HG03196 (cell line): ENCODE measurements at regions not wholly inside any gene's neighbourhood (a gene's known extent, or its start where the extent isn't known, plus 50 kb on each side); places are given as distances from the start of the nearest gene placed in this dataset.
"Not testable (repeated sequence)": the region's sequence is repeated elsewhere in the genome, so short reads cannot be mapped to it uniquely, and the experiment has no call there.

Source experiments
- ATAC-seq: cut with Tn5 transposase; IDR thresholded peaks from one replicate; pipeline ENCODE4 v1.9.1; 2021; ENCODE audit not compliant: unreplicated experiment

GRCh38 chr5:84961193-84961592 is 576.5 kb upstream of the EDIL3 start:
- ATAC-seq, result no peak

GRCh38 chr5:84961903-84962302 is 577.2 kb upstream of the EDIL3 start:
- no peak for ATAC-seq

DNA sequence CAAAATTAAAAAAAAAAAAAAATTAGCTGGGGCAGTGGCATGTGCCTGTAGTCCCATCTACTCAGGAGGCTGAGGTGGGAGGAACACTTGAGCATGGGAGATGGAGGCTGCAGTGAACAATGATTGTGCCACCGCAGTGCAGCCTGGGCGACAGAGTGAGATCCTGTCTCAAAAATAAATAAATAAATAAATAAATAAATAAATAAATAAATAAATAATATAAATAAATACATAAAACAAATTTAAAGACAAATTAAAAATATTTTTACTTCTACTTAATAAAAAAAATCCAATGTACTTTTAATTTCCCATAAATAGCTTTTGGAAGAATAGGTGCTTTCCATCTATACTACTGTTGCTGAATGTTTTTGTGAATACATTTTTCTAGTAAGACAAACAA is 598.4 kb upstream of the EDIL3 start:
- no peak for ATAC-seq

- ATAC-seq, result no peak
Measured at GRCh38 chr5:84985148-84985547, 600.5 kb upstream of the EDIL3 start.

GRCh38 chr5:84986688-84987087 is 602.0 kb upstream of the EDIL3 start:
- no peak for ATAC-seq

DNA sequence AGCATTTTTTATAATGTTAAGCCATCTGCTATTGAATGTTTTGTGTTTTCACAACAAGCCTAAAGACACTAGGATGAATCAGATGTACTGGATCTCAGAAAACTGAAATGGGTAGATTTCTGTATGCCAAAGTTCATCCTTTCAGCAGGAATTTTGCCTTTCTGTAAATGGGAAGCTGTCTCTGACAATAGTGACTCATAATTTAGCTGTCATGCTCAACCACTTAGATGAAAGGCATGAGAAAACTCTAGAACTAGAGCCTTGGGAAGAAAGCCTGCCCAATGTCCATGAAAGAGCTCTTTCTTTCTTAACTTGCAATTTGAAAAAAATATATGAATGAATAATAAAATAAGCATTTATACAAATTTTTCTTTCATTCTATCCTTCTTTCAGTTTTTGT is 616.0 kb upstream of the EDIL3 start:
- ATAC-seq, result no peak

GRCh38 chr5:85002026-85002425 is 617.3 kb upstream of the EDIL3 start:
- ATAC-seq, result not testable (repeated sequence)

DNA sequence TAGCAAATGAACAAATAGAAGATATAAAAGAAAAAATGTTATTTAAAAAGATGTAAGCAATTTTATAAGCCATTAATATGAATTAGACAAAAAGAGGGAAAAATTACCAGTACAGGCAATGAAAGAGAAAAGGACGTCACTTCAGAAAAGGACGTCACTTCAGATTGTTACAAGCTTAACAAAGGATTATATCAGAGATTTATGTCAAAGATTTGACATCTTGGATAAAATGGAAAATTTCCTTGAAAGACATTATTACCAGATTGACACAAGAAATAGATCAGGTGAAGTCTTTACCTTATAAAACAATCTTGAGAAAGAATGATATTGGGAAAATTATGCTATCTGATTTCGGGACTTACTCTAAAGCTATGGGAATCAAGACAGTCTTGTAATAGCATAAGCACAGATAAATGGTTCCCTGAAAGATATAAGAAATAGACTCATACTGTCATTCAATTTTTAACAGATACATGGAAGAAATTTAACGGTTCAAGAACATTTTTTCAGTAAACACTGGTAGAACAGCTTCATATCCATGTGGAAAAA is 625.4 kb upstream of the EDIL3 start:
- no peak for ATAC-seq

GRCh38 chr5:85017261-85017660 is 632.6 kb upstream of the EDIL3 start:
- no peak for ATAC-seq

GRCh38 chr5:85030316-85031084 is 645.8 kb upstream of the EDIL3 start:
- ATAC-seq, result no peak

GRCh38 chr5:85049020-85049419 is 664.3 kb upstream of the EDIL3 start:
- ATAC-seq, result no peak

- no peak for ATAC-seq
Measured at GRCh38 chr5:85052826-85053225, 668.1 kb upstream of the EDIL3 start.

GRCh38 chr5:85069659-85070640 is 685.3 kb upstream of the EDIL3 start:
- ATAC-seq, result no peak

DNA sequence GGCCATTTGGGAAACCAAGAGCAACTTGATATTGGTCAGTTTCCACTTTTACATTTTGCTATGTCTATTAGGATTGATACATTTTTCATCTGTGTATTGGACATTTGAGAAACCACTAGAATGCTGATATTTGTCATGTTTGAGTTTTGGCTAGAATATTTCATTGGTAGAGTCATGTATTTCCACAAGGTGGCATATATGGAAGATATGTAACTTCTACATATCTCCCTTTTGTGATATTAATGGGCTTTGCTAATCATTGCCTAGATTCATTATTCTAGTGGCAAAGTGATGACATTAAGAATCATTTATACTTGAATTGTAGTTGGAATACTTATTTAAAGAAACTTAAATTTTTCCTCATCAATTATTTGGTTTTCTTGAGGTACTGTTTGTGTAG is 692.9 kb upstream of the EDIL3 start:
- ATAC-seq, result no peak

- ATAC-seq, result no peak
Measured at GRCh38 chr5:85096421-85096820, 711.7 kb upstream of the EDIL3 start.

- ATAC-seq, result no peak
Measured at GRCh38 chr5:85108471-85108870, 723.8 kb upstream of the EDIL3 start.

- no peak for ATAC-seq
Measured at GRCh38 chr5:85109616-85110015, 724.9 kb upstream of the EDIL3 start.

DNA sequence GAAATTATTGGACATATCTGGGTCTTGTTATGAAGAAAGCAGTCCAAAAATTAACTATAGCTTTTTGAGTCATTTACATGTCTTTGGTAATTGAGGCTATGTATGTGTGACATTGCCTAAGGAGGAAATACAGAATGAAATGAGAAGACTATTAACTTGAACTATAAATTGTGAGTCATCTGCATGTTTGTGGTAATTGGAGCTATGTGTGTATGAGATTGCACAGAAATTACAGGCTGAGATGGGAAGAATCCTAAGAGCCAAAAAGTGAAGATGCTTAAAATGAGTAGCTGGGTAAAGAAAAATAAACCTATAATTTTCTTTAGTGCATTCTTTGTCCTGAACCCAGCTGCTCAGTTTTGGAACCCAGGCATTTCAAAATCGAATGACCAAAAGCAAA is 747.6 kb upstream of the EDIL3 start:
- ATAC-seq, result no peak

GRCh38 chr5:85140471-85140870 is 755.8 kb upstream of the EDIL3 start:
- ATAC-seq, result no peak

GRCh38 chr5:85143138-85143537 is 758.5 kb upstream of the EDIL3 start:
- ATAC-seq, result no peak

GRCh38 chr5:85148701-85149100 is 764.0 kb upstream of the EDIL3 start:
- no peak for ATAC-seq

GRCh38 chr5:85159395-85159794 is 774.7 kb upstream of the EDIL3 start:
- no peak for ATAC-seq
